Keratinocyte (primary cell): ENCODE measurements at regions not wholly inside any gene's neighbourhood (a gene's known extent, or its start where the extent isn't known, plus 50 kb on each side); places are given as distances from the start of the nearest gene placed in this dataset.

Source experiments
- DNase-seq: peaks from one replicate; pipeline ENCODE4 v3.0.0-alpha.2; 2011; ENCODE audit warnings: low read depth, missing footprints, low spot score
- FAIRE-seq: peaks from 2 replicates; lab custom pipeline; 2011; peaks lifted over from hg19 to GRCh38; lab: Jason Lieb, UNC
- H2AFZ ChIP-seq: 2 replicates; pipeline ENCODE4 v1.6.0; 2012; ENCODE audit warnings: low read length, control low read depth, inconsistent platforms; ENCODE audit not compliant: control insufficient read depth
- H3K27ac ChIP-seq: 2 replicates; pipeline ENCODE4 v1.5.1; 2011; ENCODE audit warnings: low read length; ENCODE audit not compliant: control insufficient read depth, insufficient read depth
- H3K27me3 ChIP-seq: 3 replicates; pipeline ENCODE4 v1.6.0; 2011; ENCODE audit warnings: low read length; ENCODE audit not compliant: control insufficient read depth, insufficient read depth; ENCODE audit errors: extremely low read depth
- H3K36me3 ChIP-seq, 2 experiments: 2 replicates in 1 of 2; 3 replicates in 1 of 2; pipeline ENCODE4 v1.5.1; 2011; ENCODE audit warnings: low read length in 2 of 2, mild to moderate bottlenecking in 1 of 2; ENCODE audit not compliant: control insufficient read depth in 2 of 2, insufficient read depth in 2 of 2; ENCODE audit errors: extremely low read depth in 1 of 2
- H3K4me1 ChIP-seq: 3 replicates; pipeline ENCODE4 v1.5.1; 2011; ENCODE audit warnings: low read length; ENCODE audit not compliant: control insufficient read depth, insufficient read depth; ENCODE audit errors: extremely low read depth
- H3K4me2 ChIP-seq: 3 replicates; pipeline ENCODE4 v1.6.0; 2011; ENCODE audit warnings: low read depth, low read length; ENCODE audit not compliant: control insufficient read depth, insufficient read depth; ENCODE audit errors: extremely low read depth
- H3K4me3 ChIP-seq, 3 experiments: fragments of 200-600 bp in 1 of 3; sonication (generic) in 1 of 3; 2 replicates in 2 of 3; 3 replicates in 1 of 3; pipeline ENCODE4 v1.5.1; 2011 to 2016; ENCODE audit warnings: low read length in 3 of 3, mild to moderate bottlenecking in 3 of 3, control low read depth in 2 of 3, inconsistent platforms in 1 of 3, low read depth in 1 of 3, mixed read lengths in 1 of 3, mixed run types in 1 of 3, moderate library complexity in 1 of 3; ENCODE audit not compliant: control insufficient read depth in 2 of 3, insufficient read depth in 2 of 3; ENCODE audit errors: extremely low read depth in 1 of 3
- H3K79me2 ChIP-seq: 2 replicates; pipeline ENCODE4 v1.6.0; 2012; ENCODE audit warnings: low read length; ENCODE audit not compliant: control insufficient read depth, insufficient read depth
- H3K9ac ChIP-seq: 3 replicates; pipeline ENCODE4 v1.6.0; 2011; ENCODE audit warnings: low read length; ENCODE audit not compliant: control insufficient read depth, insufficient read depth; ENCODE audit errors: extremely low read depth
- H3K9me1 ChIP-seq: 3 replicates; pipeline ENCODE4 v1.6.0; 2011; ENCODE audit warnings: low read length; ENCODE audit not compliant: control insufficient read depth, insufficient read depth; ENCODE audit errors: extremely low read depth
- H3K9me3 ChIP-seq: 2 replicates; pipeline ENCODE4 v1.5.1; 2012; ENCODE audit warnings: low read depth, low read length; ENCODE audit not compliant: control insufficient read depth
- H4K20me1 ChIP-seq: 3 replicates; pipeline ENCODE4 v1.6.0; 2011; ENCODE audit warnings: low read length; ENCODE audit not compliant: control insufficient read depth, insufficient read depth; ENCODE audit errors: extremely low read depth
- EZH2 ChIP-seq: IDR thresholded peaks from one replicate; pipeline ENCODE4 v1.6.1; 2012; ENCODE audit warnings: inconsistent platforms, mild to moderate bottlenecking, low read length, moderate library complexity
- dilution Hi-C: fragments of 300-500 bp; cut with MboI; formaldehyde crosslinking; loops from one replicate; pipeline ENCODE4 v1.7.0; 2020; ENCODE audit warnings: low sequenced_read_pairs; ENCODE audit not compliant: extremely low pct_ligation_motif_present
- TF ChIP-seq, protein P1 (sequence below), 3 experiments: IDR thresholded peaks in 1 of 3; conservative IDR thresholded peaks in 1 of 3; optimal IDR thresholded peaks in 1 of 3; 2 replicates in 2 of 3; 3 replicates in 1 of 3; pipeline versions ENCODE3 to v1.5.1; 2011; ENCODE audit warnings: low read length in 3 of 3, mild to moderate bottlenecking in 3 of 3, moderate library complexity in 2 of 3, control low read depth in 1 of 3, inconsistent platforms in 1 of 3; ENCODE audit not compliant: insufficient read depth in 2 of 3; ENCODE audit errors: extremely low read depth in 1 of 3

DNA sequence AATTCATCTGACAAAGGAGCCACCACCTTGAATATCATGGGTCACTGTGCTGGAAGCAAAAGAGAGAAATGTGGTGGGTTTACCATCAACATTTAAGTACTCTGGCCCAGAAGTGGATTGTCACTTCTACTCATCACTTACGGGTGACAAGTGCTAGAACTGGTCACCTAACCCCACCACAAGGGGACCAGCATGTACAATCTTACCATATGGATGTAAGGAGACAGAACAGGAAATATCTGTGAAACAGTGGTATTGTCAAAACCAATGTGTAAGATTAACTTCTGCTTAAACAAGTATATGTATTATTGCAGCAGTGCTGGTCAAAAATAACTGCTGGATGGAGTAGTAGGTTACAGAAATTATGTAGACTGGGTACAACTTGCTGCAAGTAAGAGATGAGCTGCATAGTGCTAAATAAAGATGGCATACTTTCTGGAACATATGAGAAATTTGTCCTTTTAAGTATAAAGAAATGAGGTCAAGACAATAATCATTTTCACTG, 171.8 kb downstream of the POTEB3 start:
- Histone ChIP-seq H3K4me3 (no peak overlapping the region), H3K9me3 (peaks cover 8% of the 10 kb centered on the region), H3K27ac (no peak overlapping the region), H3K27me3 (no peaks in the 10 kb centered on the region), H3K4me1 (peaks cover 3% of the 10 kb centered on the region), H3K4me2 (no peak overlapping the region), H3K9me1 (no peaks in the 10 kb centered on the region), H3K36me3 (no peaks in the 10 kb centered on the region), H4K20me1 (no peaks in the 10 kb centered on the region), H3K79me2 (no peaks in the 10 kb centered on the region), H3K9ac (no peak overlapping the region), H2AFZ (no peak overlapping the region)
- no peak for DNase-seq
- FAIRE-seq, result no peak
- no peak for TF ChIP-seq EZH2
- dilution Hi-C loops, result no loop called here

DNA sequence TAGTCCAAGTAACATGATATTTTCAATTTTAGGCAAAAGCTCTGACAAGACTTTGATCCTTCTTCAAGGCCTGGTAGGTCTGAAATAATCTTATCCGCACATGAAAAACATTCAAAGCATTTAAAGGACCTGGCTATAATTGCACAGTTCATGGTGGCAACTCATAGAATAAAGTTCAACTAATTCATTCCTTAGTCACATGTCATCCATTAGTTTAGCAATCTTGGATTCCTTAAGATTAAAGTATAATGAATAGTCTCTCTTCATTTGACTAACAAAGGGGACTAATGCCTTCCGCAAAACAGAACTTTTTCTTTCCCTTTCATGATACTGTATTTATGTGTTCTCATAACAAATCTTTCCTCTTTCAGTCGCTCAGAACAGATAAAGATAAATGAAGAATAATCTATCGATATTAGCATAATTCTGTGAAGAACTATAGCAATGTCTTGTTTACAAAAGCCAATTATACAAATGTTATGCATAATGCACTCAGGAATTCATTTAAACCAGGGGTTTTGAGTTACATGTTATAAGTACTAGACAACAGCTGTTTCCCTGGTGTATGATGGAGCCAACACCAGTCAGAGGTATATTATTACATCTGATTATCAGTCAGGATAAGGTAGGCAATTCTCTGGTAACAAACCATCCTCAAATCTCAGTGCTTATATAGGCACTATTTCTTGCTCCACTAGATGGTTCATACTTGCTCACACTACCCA, 172.5 kb downstream of the POTEB3 start:
- H3K4me2 ChIP-seq, result no peak overlapping the region
- H3K36me3 ChIP-seq, result no peaks in the 10 kb centered on the region
- DNase-seq (no peak), FAIRE-seq (no peak)
- no peaks in the 10 kb centered on the region for H4K20me1 ChIP-seq
- no peak overlapping the region for H3K27ac ChIP-seq
- H3K4me3 ChIP-seq, result no peak overlapping the region
- H3K79me2 ChIP-seq, result no peaks in the 10 kb centered on the region
- no peaks in the 10 kb centered on the region for H3K27me3 ChIP-seq
- H3K9ac ChIP-seq, result no peak overlapping the region
- H3K9me1 ChIP-seq, result no peaks in the 10 kb centered on the region
- H3K9me3 ChIP-seq, result peaks cover 8% of the 10 kb centered on the region
- peaks cover 3% of the 10 kb centered on the region for H3K4me1 ChIP-seq
- no peak overlapping the region for H2AFZ ChIP-seq
- dilution Hi-C loops, result no loop called here
- no peak for TF ChIP-seq EZH2
- TF ChIP-seq, protein P1, sequence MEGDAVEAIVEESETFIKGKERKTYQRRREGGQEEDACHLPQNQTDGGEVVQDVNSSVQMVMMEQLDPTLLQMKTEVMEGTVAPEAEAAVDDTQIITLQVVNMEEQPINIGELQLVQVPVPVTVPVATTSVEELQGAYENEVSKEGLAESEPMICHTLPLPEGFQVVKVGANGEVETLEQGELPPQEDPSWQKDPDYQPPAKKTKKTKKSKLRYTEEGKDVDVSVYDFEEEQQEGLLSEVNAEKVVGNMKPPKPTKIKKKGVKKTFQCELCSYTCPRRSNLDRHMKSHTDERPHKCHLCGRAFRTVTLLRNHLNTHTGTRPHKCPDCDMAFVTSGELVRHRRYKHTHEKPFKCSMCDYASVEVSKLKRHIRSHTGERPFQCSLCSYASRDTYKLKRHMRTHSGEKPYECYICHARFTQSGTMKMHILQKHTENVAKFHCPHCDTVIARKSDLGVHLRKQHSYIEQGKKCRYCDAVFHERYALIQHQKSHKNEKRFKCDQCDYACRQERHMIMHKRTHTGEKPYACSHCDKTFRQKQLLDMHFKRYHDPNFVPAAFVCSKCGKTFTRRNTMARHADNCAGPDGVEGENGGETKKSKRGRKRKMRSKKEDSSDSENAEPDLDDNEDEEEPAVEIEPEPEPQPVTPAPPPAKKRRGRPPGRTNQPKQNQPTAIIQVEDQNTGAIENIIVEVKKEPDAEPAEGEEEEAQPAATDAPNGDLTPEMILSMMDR (optimal IDR thresholded peaks at IDR 0.05 in 1 of 3, IDR thresholded peaks at IDR 0.05 in 1 of 3, conservative IDR thresholded peaks at IDR 0.05 in 1 of 3; ENCODE audit: extremely low read depth in 1 of 3, insufficient read depth in 2 of 3, low read length in 3 of 3), result no peak
